A673 (cell line): ENCODE measurements at regions not wholly inside any gene's neighbourhood (a gene's known extent, or its start where the extent isn't known, plus 50 kb on each side); places are given as distances from the start of the nearest gene placed in this dataset.

Source experiments
- BruUV-seq: library from RNA; stranded (reverse); fragments of 400-500 nt; replicated peaks from 2 replicates; lab custom pipeline; 2021; lab: Mats Ljungman, UMichigan
- CTCF ChIA-PET: fragments of 300-600 bp; sonication (Branson Sonifier 250); formaldehyde crosslinking; loops from one replicate; lab custom pipeline; 2022; ENCODE audit warnings: antibody characterized with exemption; lab: Charles Lee
- POLR2A ChIA-PET: fragments of 300-600 bp; sonication (Branson Sonifier 250); formaldehyde crosslinking; loops from one replicate; lab custom pipeline; 2022; ENCODE audit warnings: antibody characterized with exemption; ENCODE audit not compliant: low non-redundant PET; lab: Charles Lee
- DNase-seq: peaks from one replicate; pipeline ENCODE4 v3.0.0-alpha.2; 2015; ENCODE audit warnings: low spot score
- H3K27ac ChIP-seq: fragments of 200-600 bp; sonication (generic); 2 replicates; pipeline ENCODE4 v1.5.1; 2016; ENCODE audit warnings: mixed run types, low read depth, mild to moderate bottlenecking, mixed read lengths, antibody characterized with exemption, low read length; ENCODE audit not compliant: poor library complexity, severe bottlenecking
- H3K27me3 ChIP-seq: fragments of 200-600 bp; sonication (generic); replicated peaks from 2 replicates; pipeline ENCODE4 v1.6.1; 2017; ENCODE audit warnings: mixed run types, low read depth, mild to moderate bottlenecking, mixed read lengths, antibody characterized with exemption, low read length; ENCODE audit not compliant: insufficient read depth, poor library complexity
- H3K36me3 ChIP-seq: fragments of 200-600 bp; sonication (generic); 2 replicates; pipeline ENCODE4 v1.6.1; 2016; ENCODE audit warnings: mixed run types, mild to moderate bottlenecking, mixed read lengths, antibody characterized with exemption, low read length; ENCODE audit not compliant: insufficient read depth, poor library complexity, severe bottlenecking
- H3K4me1 ChIP-seq: fragments of 200-600 bp; sonication (generic); 2 replicates; pipeline ENCODE4 v1.6.1; 2017; ENCODE audit warnings: mixed run types, mild to moderate bottlenecking, mixed read lengths, antibody characterized with exemption, low read length; ENCODE audit not compliant: insufficient read depth, poor library complexity, severe bottlenecking
- H3K4me3 ChIP-seq: fragments of 200-600 bp; sonication (generic); 2 replicates; pipeline ENCODE4 v1.5.1; 2016; ENCODE audit warnings: low read depth, mixed run types, mild to moderate bottlenecking, mixed read lengths, low read length; ENCODE audit not compliant: poor library complexity, severe bottlenecking
- H3K9me3 ChIP-seq: fragments of 200-600 bp; sonication (generic); 2 replicates; pipeline ENCODE4 v1.6.1; 2016; ENCODE audit warnings: mixed run types, low read depth, mild to moderate bottlenecking, mixed read lengths, antibody characterized with exemption, low read length; ENCODE audit not compliant: poor library complexity, severe bottlenecking
- EZH2 ChIP-seq: fragments of 200-600 bp; sonication (generic); IDR thresholded peaks from 2 replicates; pipeline ENCODE4 v1.6.1; 2017; ENCODE audit warnings: borderline replicate concordance, low read depth, mild to moderate bottlenecking, mixed read lengths, antibody characterized with exemption, low read length; ENCODE audit not compliant: poor library complexity, severe bottlenecking
- intact Hi-C: fragments of 100-400 bp; cut with micrococcal nuclease; formaldehyde crosslinking; loops from one replicate; pipeline ENCODE4 v1.10.0; 2022; ENCODE audit not compliant: unreplicated experiment
- TF ChIP-seq, protein P1 (sequence below): fragments of 300-800, 200-600 bp; sonication (generic); conservative IDR thresholded peaks from 2 replicates; pipeline ENCODE4 v1.5.1; 2017; ENCODE audit warnings: low read depth, mild to moderate bottlenecking, antibody characterized with exemption, low read length, moderate library complexity, mixed read lengths

DNA sequence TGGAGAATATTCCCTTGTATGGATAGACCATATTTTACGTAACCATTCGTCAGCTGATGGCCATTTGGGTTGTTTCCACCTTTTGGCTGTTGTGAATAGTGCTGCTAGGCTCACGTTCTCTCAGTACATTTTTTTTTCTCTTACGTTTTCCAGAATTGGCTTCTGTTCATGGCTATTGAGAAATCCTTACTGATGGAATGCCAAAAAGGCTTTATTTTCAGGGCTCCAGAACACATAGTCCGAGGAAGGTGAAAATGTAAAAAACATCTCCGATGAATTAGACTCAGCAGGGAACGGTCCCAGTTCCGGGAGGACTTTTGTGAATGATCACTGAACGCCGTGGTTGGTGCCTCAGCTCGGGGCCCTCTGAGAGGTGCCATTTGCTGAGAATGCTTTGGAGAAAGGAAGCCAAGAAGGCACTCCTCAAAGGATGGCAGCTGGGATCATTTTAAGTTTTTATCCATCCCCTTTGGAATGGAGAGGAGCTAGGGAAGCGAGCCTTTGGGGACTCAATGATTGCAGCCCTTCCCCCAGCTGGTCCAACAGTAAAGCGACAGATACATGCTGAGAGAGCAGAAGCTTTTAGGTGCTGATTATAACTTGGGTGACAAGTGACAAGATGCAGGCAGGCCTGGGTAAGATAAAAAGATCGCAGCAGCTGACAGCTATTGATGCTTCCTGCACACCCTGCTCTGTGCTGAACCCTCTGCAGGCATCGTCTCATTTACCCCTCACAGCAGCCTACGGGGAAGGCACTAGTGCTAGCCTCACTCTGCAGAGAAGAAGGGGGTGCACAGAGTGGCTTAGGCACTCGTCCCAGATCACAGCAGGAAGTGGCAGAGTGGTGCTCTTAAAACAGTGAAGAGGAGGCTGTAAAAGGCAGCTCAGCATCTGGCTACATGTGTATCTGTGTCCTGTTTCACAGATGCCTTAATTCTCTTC is 133.4 kb upstream of the KCNG1 start:
- Histone ChIP-seq H3K4me1 (peaks cover 13% of the 10 kb centered on the region), H3K27me3 (peaks cover 13% of the 10 kb centered on the region), H3K4me3 (no peak overlapping the region), H3K36me3 (no peaks in the 10 kb centered on the region), H3K27ac (no peak overlapping the region), H3K9me3 (no peaks in the 10 kb centered on the region)
- CTCF ChIA-PET, result interaction anchor here (1.1 kb wide), 1 partner anchor 169 kb away, joined by 3 read pairs; no protein-coding TSS in a partner anchor
- intact Hi-C loops, result loop anchor here (10.0 kb wide), 1 partner anchor 132 kb away; the partner anchor contains the start of gene KCNG1
- POLR2A ChIA-PET, result no interaction called here
- BruUV-seq, result no TSS peak
- TF ChIP-seq, protein P1, sequence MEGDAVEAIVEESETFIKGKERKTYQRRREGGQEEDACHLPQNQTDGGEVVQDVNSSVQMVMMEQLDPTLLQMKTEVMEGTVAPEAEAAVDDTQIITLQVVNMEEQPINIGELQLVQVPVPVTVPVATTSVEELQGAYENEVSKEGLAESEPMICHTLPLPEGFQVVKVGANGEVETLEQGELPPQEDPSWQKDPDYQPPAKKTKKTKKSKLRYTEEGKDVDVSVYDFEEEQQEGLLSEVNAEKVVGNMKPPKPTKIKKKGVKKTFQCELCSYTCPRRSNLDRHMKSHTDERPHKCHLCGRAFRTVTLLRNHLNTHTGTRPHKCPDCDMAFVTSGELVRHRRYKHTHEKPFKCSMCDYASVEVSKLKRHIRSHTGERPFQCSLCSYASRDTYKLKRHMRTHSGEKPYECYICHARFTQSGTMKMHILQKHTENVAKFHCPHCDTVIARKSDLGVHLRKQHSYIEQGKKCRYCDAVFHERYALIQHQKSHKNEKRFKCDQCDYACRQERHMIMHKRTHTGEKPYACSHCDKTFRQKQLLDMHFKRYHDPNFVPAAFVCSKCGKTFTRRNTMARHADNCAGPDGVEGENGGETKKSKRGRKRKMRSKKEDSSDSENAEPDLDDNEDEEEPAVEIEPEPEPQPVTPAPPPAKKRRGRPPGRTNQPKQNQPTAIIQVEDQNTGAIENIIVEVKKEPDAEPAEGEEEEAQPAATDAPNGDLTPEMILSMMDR, result no peak
- no peak for TF ChIP-seq EZH2
- peak; percentile 76 for DNase-seq

DNA sequence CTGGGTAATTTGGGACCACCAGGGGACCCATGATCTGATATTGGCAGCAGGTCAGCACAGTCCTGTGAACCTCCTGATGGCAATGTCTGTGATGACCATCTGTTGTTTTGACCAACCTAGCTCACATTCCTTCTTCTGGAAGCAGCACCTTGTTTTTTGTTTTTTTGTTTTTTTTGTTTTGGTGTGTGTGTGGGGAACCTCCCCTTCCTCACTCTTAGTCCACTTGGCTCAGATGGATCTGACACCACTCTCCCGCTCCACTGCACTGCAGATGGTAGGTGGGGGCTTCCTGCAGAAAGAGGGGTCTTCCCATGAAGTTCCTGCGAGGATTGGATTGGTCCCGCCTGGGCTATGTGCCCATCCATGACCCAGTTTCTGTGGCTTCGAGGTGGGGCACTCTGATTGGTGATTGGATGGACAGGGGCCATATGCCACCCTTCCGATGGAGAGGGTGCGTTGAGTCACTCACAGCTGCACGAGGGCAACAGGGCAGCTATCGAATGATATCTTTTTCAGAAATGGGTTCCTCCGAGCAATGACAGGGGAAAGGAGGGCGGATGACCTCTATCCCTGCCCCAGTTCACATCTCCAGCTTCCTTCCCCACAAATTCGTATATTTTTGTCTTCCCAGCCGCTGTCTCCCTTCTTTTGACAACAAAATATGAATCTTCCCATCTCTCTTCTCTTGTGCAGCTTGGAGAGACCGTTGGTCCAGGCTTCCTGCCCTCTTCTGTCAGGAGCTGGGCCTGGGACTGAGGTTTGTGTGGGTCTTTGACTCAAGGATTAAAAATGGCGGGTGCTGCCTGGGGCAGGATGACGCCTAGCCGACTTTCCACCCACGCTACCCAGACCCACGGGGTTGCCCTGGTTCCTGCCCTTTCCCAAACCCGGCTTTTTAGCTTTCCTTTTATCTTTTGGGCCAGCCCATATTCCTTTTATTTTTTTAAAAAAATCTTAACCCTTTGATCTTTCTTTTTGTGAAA is 132.1 kb upstream of the KCNG1 start:
- H3K4me1 ChIP-seq, result peaks cover 13% of the 10 kb centered on the region
- intact Hi-C loops, result loop anchor here (10.0 kb wide), 1 partner anchor 130 kb away; the partner anchor contains the start of gene KCNG1
- H3K9me3 ChIP-seq, result no peaks in the 10 kb centered on the region
- no peak overlapping the region for H3K27ac ChIP-seq
- BruUV-seq, result no TSS peak
- H3K4me3 ChIP-seq, result no peak overlapping the region
- TF ChIP-seq, protein P1, result no peak
- TF ChIP-seq EZH2, result no peak
- ChIA-PET POLR2A (no interaction called here), CTCF (no interaction called here)
- no peaks in the 10 kb centered on the region for H3K36me3 ChIP-seq
- no peak for DNase-seq
- peaks cover 24% of the 10 kb centered on the region for H3K27me3 ChIP-seq
